HFFc6 (cell line): ENCODE measurements at regions not wholly inside any gene's neighbourhood (a gene's known extent, or its start where the extent isn't known, plus 50 kb on each side); places are given as distances from the start of the nearest gene placed in this dataset.

ENCODE experiments used
- DNase-seq: peaks from one replicate; pipeline ENCODE4 v3.0.0-alpha.2; 2018
- H3K27ac Mint-ChIP-seq: 2 replicates; pipeline ENCODE4 v1.8.0; 2020; ENCODE audit warnings: mild to moderate bottlenecking, mixed read lengths
- H3K27me3 Mint-ChIP-seq: 2 replicates; pipeline ENCODE4 v1.8.0; 2021; ENCODE audit warnings: mild to moderate bottlenecking, moderate library complexity, mixed read lengths; ENCODE audit not compliant: insufficient read depth
- H3K36me3 Mint-ChIP-seq: 2 replicates; pipeline ENCODE4 v1.8.0; 2021; ENCODE audit warnings: low read depth, mixed read lengths
- H3K4me1 Mint-ChIP-seq: 2 replicates; pipeline ENCODE4 v1.8.0; 2020; ENCODE audit warnings: low read depth, mixed read lengths
- H3K4me3 Mint-ChIP-seq: 2 replicates; pipeline ENCODE4 v1.8.0; 2020; ENCODE audit warnings: mild to moderate bottlenecking, moderate library complexity, mixed read lengths
- H3K9me3 Mint-ChIP-seq: 2 replicates; pipeline ENCODE4 v1.8.0; 2020; ENCODE audit warnings: mild to moderate bottlenecking, mixed read lengths
- CTCF ChIP-seq: fragments of 200-600 bp; sonication (generic); IDR thresholded peaks from 2 replicates; pipeline ENCODE4 v1.5.0; 2021; ENCODE audit warnings: antibody characterized with exemption, mild to moderate bottlenecking

DNA sequence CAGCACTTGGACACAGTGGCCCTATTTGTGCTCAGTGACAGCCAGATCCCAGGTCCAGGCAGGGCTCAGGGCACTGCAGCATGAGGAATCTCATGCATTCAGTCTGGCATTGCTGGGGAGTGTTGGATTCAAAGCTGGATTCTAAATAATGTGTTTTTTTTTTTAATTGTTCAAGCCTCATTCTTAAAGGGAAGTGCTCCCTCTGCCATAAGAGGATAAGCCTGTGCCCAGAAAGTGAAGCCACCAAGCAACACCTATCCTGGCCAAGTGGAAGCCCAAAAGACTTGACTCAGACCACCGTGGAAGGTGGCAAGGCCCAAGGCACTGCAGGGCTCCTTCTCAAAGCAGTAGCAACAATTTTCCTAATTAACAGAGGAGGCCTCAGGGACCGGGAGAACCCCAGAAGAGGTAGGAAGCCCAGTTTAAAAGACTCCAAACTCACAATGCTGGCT lies 135.6 kb downstream of the ACTL7B start:
- Mint-ChIP-seq H3K4me1 (no peaks in the 10 kb centered on the region), H3K27me3 (no peaks in the 10 kb centered on the region; the same call in 1 of the 2 replicates), H3K27ac (no peak overlapping the region), H3K9me3 (peaks cover 37% of the 10 kb centered on the region), H3K4me3 (no peak overlapping the region), H3K36me3 (no peaks in the 10 kb centered on the region)
- no peak for DNase-seq
- TF ChIP-seq CTCF = no peak

DNA sequence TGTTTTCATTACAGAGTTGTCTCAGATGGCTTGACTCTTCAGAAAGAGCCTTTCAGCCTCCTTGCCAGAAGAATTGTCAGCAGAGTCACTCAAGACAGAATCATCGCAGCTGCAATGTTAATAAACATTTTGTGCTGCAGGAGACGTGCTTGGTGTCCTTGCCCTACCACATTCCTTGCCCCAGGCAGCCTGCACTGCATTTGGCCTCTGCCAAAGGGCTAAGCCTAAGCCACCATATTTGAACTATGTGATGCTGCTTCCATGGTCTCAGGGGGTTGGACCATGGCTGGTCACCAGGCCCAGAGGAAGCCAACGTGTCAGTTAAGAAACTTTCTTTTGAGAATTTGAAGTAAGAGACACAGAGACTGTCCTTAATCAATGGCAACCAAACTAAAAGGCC lies 145.4 kb downstream of the ACTL7B start:
- TF ChIP-seq CTCF = no peak
- Mint-ChIP-seq H3K36me3 (0 out of 2 replicates have a peak, but pooled peaks cover 3% of the 10 kb centered on the region), H3K4me3 (no peak overlapping the region), H3K9me3 (peaks cover 59% of the 10 kb centered on the region), H3K27me3 (peaks cover 2% of the 10 kb centered on the region), H3K4me1 (no peaks in the 10 kb centered on the region), H3K27ac (no peak overlapping the region)
- no peak for DNase-seq

DNA sequence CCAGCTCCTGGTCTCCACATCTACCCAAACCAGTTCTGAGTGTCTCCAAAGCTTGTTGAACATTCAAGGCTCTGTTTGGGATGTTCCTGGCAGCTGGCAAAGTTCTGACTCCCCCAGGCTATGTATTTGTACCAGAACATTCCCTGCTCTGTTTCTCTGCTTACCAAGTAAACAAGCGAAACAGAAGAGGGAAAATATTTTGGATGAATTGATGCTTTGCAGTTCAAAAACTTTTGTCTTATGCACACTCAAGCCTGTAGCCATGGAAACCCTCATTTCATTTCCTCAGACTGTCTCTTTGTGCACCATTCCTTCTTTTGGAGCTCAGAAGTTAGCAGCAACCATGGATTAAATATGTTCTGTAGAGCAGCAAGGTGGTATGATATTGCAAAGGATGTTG lies 145.8 kb downstream of the ACTL7B start:
- Mint-ChIP-seq H3K4me1 (no peaks in the 10 kb centered on the region), H3K9me3 (peaks cover 61% of the 10 kb centered on the region), H3K27me3 (peaks cover 2% of the 10 kb centered on the region), H3K4me3 (no peak overlapping the region), H3K36me3 (0 out of 2 replicates have a peak, but pooled peaks cover 3% of the 10 kb centered on the region), H3K27ac (no peak overlapping the region)
- DNase-seq = no peak
- no peak for TF ChIP-seq CTCF

DNA sequence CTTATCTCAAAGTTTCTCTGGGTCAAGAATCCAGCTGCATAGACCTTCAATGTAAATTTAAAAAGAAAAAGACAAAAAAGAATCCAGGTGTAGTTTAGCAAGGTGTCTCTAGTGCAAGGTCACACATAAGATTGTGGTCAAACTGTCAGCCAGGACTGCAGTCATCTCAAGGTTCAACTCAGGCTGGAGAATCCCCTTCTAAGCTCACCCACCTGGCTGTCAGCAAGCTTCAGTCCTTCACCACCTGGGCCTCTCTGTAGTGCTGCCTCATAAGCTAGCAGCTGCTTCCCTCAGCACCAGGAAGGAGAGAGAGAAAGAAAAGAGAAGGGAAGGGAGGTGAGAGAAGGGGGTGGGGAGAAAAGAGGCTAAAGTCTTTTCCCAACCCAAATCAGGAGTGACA lies 146.7 kb downstream of the ACTL7B start:
- Mint-ChIP-seq H3K27ac (no peak overlapping the region), H3K4me1 (no peaks in the 10 kb centered on the region), H3K36me3 (0 out of 2 replicates have a peak, but pooled peaks cover 3% of the 10 kb centered on the region), H3K4me3 (no peak overlapping the region), H3K9me3 (peaks cover 64% of the 10 kb centered on the region), H3K27me3 (peaks cover 2% of the 10 kb centered on the region)
- no peak for TF ChIP-seq CTCF
- DNase-seq = no peak

GRCh38 chr9:108708448-108708847 lies 147.3 kb downstream of the ACTL7B start:
- no peak overlapping the region for H3K4me3 Mint-ChIP-seq
- H3K36me3 Mint-ChIP-seq = 0 out of 2 replicates have a peak, but pooled peaks cover 3% of the 10 kb centered on the region
- no peak for TF ChIP-seq CTCF
- peaks cover 2% of the 10 kb centered on the region for H3K27me3 Mint-ChIP-seq
- no peak overlapping the region for H3K27ac Mint-ChIP-seq
- DNase-seq = no peak
- no peaks in the 10 kb centered on the region for H3K4me1 Mint-ChIP-seq
- H3K9me3 Mint-ChIP-seq = peaks cover 70% of the 10 kb centered on the region

DNA sequence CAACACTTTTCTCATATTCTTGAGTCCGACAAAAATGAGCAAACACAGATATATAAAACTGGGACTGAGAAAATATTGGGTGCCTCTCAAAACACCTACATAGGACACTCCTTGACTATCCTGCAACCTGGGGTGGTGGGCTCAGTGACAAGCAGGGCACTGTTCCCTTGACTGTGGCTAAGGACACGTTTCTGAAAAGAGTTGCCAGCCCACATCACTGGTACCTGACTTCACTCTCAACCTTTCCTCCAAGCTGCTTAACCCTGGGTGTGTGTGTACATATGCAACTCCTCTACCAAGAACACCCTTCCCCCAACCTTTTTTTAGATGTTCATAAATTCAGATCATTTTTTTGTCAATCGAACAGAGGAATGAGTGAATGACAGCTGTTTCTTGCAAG lies 148.7 kb downstream of the ACTL7B start:
- peaks cover 2% of the 10 kb centered on the region for H3K27me3 Mint-ChIP-seq
- no peak overlapping the region for H3K27ac Mint-ChIP-seq
- H3K4me3 Mint-ChIP-seq = no peak overlapping the region
- no peaks in the 10 kb centered on the region for H3K4me1 Mint-ChIP-seq
- H3K9me3 Mint-ChIP-seq = peaks cover 68% of the 10 kb centered on the region
- 0 out of 2 replicates have a peak, but pooled peaks cover 3% of the 10 kb centered on the region for H3K36me3 Mint-ChIP-seq
- no peak for TF ChIP-seq CTCF
- no peak for DNase-seq
